Uterus (tissue), 2 donors: ENCODE measurements at regions not wholly inside any gene's neighbourhood (a gene's known extent, or its start where the extent isn't known, plus 50 kb on each side); places are given as distances from the start of the nearest gene placed in this dataset.

Experiments used
- POLR2A ChIP-seq, 2 donors: fragments of 450-650 bp; IDR thresholded peaks; one replicate each; pipeline ENCODE4 v1.6.1; 2016; ENCODE audit warnings: antibody characterized with exemption in 2 of 2, mild to moderate bottlenecking in 1 of 2, moderate library complexity in 1 of 2
- TF ChIP-seq, protein P1 (sequence below), 4 experiments: fragments of 200-600 bp in 2 of 4; fragments of 450-650 bp in 2 of 4; sonication (generic) in 2 of 4; IDR thresholded peaks; one replicate each; pipeline ENCODE4 v1.5.1; 2016 to 2019; ENCODE audit warnings: antibody characterized with exemption in 4 of 4, mild to moderate bottlenecking in 2 of 4, moderate library complexity in 1 of 4

DNA sequence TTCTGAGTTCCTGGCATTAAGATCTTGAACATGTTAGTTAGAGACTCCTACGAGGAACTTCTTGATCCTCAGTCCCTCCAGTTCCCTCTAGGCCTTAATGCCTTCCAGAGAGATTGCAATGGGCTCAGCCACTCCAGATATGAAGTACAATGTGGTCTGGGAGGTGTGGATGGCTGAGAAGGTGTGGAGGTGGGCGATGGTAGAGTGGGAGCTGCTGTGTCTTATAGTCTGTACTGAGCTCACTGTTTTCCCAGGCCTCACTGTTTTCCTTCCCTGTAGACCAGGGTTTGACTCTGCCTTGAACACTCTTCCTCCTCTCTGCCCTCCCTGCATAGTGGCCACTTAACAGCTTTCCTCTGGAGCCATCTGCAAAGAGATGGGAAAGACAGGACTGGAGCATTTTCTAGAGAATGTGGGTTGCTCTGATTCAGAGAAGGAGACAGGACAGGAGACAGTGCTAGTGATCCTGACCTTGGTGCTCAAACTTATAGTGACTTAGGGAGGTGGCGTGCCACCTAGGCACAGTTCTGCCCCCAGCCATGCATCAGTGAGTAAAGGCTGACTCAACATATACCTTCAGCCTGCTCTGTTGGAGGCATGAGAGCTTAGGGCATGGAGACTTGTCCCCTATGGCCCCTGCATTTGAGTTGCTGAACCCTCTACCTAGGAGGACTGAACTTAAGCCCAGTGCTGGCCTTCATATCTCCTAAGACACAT, 129.7 kb downstream of the TDRD15 start:
- TF ChIP-seq, protein P1, sequence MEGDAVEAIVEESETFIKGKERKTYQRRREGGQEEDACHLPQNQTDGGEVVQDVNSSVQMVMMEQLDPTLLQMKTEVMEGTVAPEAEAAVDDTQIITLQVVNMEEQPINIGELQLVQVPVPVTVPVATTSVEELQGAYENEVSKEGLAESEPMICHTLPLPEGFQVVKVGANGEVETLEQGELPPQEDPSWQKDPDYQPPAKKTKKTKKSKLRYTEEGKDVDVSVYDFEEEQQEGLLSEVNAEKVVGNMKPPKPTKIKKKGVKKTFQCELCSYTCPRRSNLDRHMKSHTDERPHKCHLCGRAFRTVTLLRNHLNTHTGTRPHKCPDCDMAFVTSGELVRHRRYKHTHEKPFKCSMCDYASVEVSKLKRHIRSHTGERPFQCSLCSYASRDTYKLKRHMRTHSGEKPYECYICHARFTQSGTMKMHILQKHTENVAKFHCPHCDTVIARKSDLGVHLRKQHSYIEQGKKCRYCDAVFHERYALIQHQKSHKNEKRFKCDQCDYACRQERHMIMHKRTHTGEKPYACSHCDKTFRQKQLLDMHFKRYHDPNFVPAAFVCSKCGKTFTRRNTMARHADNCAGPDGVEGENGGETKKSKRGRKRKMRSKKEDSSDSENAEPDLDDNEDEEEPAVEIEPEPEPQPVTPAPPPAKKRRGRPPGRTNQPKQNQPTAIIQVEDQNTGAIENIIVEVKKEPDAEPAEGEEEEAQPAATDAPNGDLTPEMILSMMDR (IDR thresholded peaks at IDR 0.05) = no peak
- no peak for TF ChIP-seq POLR2A (IDR thresholded peaks at IDR 0.05)
